GM18519 (cell line): ENCODE measurements at regions not wholly inside any gene's neighbourhood (a gene's known extent, or its start where the extent isn't known, plus 50 kb on each side); places are given as distances from the start of the nearest gene placed in this dataset.
A peak's percentile ranks its signal among the peaks of the same experiment; 100 is the strongest.

Source experiments
- ATAC-seq: cut with Tn5 transposase; IDR thresholded peaks from one replicate; pipeline ENCODE4 v1.9.1; 2021; ENCODE audit warnings: mild to moderate bottlenecking, moderate library complexity; ENCODE audit not compliant: unreplicated experiment, low FRiP score

DNA sequence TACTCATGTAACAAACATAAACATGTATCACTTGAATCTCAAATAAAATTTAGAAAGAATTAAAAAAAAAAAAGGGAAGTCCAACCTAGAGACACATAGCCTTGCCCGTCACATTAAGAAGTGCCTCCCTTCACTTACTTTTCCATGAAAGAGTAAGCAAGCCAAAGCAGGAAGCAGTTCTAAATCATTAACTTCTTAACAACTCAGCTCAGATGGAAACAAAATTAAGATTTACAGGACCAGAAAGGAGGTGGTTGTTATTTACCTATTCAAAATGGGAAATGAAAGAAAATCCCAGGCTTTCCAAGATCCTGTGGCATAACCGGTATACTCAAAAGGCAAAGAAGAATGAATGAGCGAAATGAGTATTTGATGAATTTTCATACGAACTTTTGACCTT is 258.6 kb upstream of the DCN start:
- ATAC-seq: no peak

DNA sequence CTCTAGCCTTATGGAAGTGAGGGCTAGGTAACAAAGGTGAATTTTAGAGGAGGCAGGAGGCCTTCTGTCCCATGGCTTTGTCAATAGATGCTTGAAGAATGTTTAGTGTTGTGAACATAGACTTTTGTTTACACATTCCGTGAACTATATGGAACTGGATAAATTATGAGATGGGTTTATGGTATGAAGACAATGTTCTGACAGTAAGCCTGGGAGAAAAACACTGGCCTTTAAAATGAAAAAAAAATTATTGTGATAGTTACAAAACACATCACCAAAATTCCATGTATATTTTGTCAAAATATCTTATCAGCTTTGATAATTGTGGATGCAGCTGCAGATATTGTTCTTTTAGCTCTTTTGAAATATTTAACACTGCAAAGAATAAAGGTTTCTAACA is 251.5 kb upstream of the DCN start:
- no peak for ATAC-seq

DNA sequence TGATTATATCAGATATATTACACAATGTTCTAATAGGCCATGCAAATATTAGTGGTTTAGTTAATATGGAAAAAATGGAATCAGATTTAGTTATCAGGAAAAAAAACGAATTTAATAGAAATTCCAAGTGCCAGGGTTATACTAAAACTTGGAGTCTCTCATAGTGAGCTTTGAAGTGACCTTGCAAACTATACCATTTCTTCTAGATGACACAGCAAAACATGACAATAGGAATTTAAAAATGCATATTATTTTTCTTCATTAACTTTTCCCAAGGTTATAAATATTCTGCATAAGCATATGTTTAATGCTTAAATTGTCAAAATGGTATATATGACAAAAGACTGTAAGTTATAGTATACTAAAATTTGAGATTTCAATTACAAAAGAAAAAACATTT is 250.1 kb upstream of the DCN start:
- ATAC-seq: no peak

DNA sequence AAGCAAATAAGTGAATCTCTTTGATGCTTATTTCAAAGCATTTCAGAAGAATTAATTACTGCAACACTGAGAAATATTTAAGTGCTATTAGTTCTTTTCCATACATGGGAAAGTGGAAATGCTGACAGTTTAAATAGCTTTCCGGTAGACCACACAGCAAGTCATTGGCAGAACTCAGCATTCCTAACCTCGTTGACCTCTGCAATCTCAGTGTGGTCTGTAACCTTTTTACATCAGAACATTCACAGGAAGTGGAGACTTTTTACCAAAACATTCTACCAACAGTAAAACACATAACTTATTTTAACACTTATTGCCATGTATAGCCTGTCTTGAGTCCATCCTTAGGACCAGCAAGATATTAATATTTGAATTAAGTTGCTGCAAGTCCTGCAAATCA is 249.5 kb upstream of the DCN start:
- ATAC-seq: no peak

DNA sequence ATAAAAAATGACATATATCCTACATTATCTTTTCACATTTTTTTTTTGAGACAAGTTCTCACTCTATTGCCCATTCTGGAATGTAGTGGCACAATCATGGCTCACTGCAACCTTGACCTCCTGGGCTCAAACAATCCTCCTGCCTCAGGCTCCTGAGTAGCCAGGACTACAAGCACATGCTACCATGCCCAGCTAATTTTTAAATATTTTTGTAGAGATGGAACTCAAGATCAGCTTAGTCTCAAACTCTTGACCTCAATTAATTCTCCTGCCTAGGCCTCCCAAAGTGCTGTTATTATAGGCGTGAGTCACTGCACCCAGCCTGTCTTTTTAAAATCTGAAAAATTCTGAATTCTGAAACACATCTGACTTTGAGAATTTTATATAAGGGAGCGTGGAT is 241.9 kb upstream of the DCN start:
- ATAC-seq: no peak

DNA sequence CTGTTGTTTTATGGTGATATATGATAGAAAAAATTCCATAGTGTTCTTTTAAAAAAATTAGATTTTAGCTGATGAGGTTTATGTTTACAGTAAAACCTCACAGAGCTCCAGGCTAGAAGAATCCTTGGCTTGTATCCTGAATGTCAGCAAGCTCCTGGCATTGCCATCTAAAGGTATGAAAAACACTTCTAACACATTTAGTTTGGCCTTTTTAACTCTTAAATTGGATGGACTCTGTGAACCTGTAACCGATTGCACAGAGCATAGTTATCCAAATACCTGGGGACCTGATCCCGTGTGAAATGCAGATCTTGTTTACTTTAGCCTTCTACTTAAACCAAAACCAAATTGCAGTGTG is 241.1 kb upstream of the DCN start:
- no peak for ATAC-seq

DNA sequence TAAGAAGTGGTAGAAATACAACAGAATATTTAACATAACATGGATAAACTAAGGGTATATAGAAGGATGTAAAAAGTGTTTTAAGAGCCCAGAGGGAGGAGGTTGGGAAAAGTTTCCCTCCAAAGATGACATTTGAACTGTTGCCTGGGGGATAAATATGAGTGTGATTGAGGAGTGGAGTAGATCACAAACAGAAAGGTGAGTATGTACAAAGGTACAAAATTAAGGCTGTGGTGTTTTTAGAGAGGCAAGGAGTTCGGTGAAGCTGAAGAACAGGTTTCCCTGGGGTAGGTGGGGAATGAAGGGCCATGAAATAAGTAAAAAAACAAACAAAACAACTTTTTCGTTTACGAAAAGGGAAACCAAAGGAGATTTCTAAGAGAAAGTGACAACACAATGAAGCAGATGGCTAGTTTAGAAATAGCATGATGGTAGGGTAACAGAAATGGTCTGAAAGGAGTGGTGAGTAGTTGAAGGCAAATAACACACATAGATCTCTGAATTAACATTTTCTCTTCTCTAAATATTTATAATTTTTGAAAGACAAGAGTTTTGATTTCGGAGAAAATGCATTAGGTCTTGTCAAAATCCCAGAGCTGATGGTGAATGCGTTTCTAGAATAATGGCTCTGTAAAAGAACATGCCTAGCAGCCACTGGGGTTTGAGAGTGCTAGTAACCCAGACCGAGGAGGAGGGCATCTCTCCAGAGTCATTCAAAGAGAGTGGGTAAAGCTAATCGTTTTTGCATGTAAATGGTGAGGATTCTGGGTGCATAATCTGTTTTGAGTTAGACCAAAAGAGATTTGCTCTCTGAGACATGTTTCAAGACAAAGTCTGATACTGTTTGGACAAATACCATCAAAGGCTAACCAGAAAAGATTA is 240.4 kb upstream of the DCN start:
- no peak for ATAC-seq

DNA sequence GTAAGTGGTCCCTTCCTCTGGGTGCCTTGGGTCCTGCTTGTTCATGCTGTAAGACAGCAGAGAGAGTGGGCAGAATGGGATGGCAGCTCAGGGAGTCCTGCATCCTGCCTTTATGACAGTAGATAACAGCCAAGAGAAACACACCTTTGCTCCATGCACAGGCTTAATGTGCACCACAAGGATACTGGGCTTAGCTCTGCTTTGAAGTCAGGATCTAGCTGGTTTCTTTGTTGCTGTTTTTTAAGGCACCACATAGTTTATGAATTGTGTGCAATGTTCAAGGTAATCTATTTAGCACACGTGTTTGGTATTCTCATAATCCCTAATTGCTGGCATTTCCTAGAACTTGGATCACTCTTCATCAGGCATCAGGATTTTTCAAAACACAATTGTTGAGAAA is 239.5 kb upstream of the DCN start:
- ATAC-seq: no peak

DNA sequence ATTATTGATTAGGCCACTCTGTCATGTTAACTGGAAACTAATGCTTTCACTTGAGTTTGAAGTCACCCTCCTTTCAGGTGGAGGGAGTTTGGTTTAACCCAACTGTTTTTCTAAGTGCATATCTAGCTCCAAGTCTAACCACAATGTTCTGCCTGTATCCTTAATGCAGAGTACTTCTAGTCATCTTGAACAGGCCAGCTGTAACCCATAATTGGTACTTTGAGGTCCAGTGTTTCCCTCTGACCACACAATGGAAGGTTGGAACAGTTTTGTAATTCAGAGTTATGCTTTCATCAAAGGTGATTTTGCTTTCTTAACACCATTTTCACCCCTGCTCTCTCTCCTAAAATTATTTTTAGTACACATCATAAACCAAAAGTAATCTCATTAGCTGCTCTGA is 237.2 kb upstream of the DCN start:
- no peak for ATAC-seq

DNA sequence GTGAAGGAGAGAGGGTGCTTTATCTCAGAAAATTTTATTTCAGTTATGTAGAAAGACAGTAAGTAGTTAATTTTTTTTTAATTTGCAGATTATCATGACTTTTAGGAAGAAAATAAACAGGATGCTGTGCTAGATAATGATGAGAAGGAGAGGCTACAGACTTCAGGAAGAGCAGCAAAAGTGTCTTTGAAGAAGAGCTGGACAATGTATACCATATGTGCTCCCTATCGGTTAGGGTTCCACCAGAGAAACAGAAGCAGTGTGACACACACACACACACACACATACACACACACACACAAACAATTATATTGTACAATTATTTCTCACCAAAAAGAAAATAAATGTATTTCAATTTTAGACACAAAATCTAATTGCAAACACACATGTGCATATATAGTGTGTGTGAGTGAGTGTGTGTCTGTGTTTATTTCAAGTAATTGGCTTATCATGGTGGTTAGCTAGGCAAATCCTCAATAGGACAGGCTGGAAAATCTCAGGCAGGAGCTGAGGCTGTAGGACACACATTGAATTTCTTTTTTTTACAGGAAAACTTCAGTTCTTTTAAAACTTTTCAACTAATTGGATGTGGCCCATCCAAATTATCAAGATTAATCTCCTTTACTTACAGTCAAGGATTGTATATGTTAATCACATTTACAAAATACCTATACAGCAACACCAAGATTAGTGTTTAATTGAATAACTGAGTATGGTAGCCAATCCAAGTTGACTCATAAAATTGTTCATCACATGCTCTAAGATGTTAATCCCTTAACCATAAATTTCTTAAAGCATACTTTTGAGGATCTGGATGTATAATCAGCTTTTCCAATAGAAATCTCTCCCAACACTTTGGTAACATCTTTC is 235.8 kb upstream of the DCN start:
- no peak for ATAC-seq

DNA sequence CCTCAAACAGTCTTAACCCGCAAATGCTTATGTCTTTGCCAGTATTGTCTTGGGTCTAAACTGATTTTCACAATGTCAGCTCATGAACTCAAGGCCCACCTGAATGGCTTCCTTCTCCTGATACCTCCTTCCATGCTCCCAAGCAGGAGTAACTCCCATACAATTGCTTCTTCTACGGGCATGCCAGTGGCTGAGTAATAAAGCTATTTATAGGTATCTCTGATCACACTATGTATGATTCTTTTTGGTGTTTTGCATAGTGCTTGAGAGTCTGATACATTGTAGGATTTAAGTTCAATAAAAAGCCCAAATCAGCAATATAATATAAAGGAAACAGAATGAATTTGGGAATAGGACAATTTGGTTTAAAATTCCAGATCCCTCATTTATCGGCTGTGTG is 235.0 kb upstream of the DCN start:
- no peak for ATAC-seq

DNA sequence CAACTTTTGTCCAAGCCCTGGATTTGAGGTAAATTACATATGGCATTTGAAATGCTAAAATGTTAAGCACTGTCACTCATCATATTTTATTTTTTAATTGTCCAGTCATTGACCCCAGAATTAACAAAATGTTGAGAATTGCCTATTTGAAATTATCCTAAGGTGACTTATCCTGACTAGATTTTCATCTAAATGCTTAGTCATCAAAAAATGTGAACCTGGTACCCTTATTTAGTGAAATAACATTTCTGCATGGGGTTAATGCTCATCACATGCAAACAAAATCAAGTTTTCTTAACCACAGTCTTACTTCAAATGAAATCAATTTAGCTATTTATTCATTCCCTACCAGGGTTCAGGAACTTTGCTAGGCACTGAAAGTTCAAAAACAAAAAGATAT is 232.0 kb upstream of the DCN start:
- no peak for ATAC-seq

DNA sequence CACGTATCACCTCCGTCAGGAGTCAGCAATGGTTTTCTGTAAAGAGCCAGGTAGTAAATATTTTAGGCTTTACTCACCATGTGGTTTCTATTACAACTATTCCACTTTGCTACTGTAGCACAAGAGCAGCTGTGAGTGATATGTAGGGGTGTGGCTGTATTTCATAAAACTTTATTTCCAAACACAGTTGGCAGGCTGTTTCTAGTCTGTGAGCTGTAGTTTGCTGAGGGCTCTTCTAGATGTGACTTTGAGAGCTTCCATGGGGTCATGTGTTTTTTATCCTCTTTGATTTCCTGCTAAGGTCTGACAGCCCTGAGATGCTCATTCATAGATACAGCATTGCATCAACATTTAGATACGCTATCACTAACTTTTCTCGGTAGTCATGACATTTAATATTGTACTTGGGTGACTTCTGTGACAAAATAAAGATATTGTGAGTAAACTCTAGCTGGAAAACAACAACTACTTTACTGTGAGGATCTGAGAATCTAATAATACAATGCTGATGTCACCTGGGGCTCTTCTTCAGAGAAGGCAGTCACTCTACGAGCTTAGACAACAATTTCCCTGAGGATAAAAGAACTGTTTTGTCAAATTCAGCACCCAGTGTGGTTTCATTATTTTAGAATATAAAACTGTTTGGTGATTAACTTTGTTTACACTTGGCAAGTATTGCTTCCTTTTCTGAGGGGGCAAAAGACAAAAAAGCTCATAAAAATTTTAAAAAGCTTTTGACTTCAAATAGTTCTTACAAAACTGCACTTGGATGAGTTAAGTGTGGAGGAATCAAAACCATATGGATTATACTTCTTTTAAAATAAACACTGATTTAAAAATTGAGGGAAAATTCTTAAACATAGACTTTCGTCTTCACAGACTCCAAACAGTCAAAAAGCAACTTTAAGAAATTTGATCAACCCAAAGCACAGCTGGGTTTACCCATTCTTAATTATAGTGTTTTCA is 231.2 kb upstream of the DCN start:
- ATAC-seq: no peak

DNA sequence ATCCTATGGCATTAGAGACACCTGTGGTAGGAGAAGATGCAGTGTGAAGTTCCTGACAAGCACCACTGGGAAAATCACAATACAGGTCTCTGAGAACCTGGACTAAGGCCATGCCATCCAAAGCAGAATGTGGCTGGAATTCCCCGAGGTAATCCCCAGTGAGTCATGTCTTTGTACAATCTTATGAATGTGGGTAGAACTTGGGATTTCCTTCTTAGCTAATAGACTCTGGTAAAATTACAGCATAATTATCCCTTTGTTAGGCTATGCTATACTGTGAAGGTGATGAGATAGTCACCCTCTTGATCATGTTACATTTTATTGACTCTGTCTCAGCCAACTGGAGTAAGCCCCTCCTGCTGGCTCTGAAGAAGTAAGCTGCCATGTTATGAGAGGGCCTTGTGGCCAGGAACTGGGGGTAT is 224.3 kb upstream of the DCN start:
- peak; percentile 41 for ATAC-seq

DNA sequence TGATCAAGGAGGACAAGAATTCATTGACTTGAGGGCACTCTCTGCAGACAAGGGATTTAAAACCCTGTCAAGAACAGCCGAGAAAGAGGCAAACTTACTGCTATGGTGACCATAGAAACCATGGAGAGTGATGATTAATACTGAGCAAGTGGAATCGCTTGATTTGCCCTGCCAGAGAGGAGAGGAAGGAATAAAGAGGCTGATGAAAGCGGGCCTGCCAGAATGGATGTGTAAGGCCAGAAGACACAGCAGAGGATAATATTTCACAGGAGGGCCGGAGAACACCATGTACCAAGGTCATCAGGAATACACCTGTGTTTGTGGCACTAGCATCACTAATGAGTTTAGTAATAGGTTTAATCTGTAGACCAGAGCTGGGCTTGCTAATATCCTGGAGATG is 221.8 kb upstream of the DCN start:
- ATAC-seq: no peak

DNA sequence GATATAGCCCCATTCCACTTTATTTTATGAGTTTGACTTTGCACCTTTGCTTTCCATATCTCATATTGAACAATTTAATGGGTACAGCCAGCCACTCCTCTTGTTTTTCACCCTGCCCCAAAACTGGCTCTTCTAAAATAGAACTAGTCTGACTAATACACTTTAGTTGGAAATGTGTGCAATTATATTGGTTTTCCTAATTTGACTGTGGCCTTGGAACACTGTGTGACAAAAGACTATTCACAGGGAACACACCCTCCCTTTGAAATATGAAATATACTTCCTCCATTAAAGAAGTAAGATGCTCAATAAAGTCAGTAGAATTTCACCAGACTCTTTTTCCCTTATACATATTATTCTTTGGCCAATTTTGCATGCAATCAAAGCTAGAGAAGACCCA is 218.6 kb upstream of the DCN start:
- no peak for ATAC-seq

DNA sequence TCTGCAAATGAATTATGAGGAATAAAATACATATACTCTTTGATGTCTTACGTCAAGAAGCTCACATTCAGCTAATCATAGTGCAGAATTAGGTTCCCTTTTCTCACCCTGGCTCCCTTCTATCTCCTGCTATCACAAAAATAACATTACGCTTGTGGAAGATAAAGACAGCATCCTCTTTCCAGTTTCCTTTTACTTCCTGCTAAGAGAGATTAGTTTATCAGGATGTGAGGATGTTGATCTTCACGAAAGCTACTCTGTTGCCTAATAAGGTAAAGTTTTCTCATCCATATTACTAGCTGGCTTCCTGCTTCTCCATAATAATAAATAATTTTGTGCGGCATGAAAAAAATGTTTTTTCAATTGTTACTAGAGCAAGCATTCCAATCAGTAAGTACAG is 217.7 kb upstream of the DCN start:
- no peak for ATAC-seq

DNA sequence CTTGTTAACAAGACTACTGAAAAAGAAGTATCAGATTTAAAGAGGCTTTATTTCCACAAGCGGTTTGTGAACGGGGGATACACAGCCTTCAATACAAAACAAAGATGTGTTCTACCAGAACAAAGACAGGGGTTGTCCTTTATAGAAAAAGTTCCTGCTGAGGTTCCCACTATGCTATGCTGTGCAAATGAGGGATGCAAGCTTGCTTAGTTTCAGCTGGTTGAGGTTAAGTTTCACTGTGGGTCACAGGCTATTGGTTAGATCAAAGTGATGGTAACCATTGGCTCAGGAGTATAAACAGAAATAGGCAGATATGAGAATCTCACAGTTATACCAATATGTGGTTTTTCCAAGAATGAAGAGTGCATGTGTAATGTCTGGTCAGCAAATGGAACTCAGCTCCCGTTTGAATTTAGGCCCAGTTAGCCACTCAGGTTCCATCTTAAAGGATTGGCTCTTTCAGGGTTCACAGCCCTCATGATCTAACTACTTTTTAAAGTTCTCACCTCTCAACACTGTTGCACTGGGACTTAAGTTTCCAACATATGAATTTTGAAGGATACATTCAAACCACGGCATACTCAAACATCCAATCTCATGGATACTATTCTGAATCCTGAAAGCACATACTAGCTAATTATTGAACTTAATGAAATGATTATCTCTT is 215.4 kb upstream of the DCN start:
- no peak for ATAC-seq

DNA sequence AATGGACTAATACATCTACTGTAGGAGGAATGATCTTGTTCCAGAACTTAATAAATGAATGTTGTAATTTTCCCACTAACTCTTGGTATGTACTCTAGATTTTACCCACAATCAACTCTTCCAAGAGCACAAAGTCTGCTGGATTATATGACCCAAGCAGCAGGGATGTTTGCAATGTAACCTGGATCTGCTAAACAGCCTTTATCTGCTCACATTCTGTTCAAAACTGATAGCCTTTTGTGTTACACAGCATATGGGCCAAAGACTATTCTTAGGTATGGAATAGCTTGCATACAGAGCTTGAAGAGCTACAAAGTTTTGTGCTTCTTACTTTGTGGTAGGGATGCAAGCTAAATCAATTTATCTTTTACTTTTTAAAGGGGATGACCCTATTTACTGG is 213.7 kb upstream of the DCN start:
- no peak for ATAC-seq

DNA sequence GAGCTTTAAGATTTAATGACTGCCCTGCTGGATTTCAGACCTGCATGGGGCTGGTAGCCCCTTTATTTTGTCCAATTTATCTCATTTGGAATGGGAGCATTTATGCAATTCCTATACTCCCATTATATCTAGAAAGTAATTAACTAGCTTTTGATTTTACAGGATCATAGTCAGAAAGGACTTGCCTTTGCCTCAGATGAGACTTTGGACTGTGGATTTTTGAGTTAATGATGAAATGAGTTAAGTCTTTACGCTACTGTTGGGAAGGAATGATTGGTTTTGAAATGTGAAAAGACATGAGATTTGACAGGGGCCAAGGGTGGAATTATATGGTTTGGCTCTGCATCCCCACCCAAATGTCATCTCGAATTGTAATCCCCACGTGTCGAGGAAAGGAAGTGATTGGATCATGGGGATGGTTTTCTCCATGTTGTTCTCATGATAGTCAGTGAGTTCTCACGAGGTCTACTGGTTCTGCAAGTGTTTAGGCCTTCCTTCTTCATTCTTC is 213.1 kb upstream of the DCN start:
- ATAC-seq: no peak
